Esophagus muscularis mucosa (tissue), 3 donors: ENCODE measurements at regions not wholly inside any gene's neighbourhood (a gene's known extent, or its start where the extent isn't known, plus 50 kb on each side); places are given as distances from the start of the nearest gene placed in this dataset.

Source experiments
- POLR2A ChIP-seq: fragments of 450-650 bp; IDR thresholded peaks from one replicate; pipeline ENCODE4 v1.6.1; 2017; ENCODE audit warnings: antibody characterized with exemption, moderate library complexity, mild to moderate bottlenecking, low read depth
- POLR2AphosphoS5 ChIP-seq, 2 donors: sonication (generic); formaldehyde crosslinking; IDR thresholded peaks; one replicate each; pipeline ENCODE4 v1.6.1; 2017; ENCODE audit warnings: antibody characterized with exemption in 2 of 2
- TF ChIP-seq, protein P1 (sequence below), 3 experiments: fragments of 200-600 bp in 2 of 3; fragments of 450-650 bp in 1 of 3; sonication (generic) in 2 of 3; IDR thresholded peaks; one replicate each; pipeline ENCODE4 v1.5.1; 2017 to 2019; ENCODE audit warnings: antibody characterized with exemption in 3 of 3, mild to moderate bottlenecking in 2 of 3, moderate library complexity in 1 of 3

DNA sequence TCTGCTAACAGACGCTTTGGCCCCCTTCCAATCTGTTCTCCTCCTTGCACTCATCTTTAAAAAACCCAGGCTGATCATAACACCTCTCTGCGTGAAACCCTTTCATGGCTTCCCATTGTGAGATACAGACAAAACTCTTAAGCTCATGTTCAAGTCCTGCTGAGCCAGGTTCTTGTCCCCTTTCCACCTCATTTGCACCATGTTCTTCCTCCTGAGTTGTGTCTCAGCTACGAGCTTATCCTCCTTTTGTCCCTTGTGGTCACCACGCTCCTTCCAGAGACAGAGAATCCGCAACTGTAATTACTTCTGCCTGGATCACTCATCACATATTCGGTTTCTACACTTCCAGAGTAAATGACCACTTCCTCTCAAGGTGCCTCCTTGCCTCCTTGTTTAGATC lies 238.8 kb downstream of the ACTR3 start:
- TF ChIP-seq, protein P1, sequence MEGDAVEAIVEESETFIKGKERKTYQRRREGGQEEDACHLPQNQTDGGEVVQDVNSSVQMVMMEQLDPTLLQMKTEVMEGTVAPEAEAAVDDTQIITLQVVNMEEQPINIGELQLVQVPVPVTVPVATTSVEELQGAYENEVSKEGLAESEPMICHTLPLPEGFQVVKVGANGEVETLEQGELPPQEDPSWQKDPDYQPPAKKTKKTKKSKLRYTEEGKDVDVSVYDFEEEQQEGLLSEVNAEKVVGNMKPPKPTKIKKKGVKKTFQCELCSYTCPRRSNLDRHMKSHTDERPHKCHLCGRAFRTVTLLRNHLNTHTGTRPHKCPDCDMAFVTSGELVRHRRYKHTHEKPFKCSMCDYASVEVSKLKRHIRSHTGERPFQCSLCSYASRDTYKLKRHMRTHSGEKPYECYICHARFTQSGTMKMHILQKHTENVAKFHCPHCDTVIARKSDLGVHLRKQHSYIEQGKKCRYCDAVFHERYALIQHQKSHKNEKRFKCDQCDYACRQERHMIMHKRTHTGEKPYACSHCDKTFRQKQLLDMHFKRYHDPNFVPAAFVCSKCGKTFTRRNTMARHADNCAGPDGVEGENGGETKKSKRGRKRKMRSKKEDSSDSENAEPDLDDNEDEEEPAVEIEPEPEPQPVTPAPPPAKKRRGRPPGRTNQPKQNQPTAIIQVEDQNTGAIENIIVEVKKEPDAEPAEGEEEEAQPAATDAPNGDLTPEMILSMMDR (IDR thresholded peaks at IDR 0.05) = no peak
- TF ChIP-seq POLR2AphosphoS5 (IDR thresholded peaks at IDR 0.05) (no peak), POLR2A (no peak)
